Natural killer cell (primary cell): ENCODE measurements at regions not wholly inside any gene's neighbourhood (a gene's known extent, or its start where the extent isn't known, plus 50 kb on each side); places are given as distances from the start of the nearest gene placed in this dataset.

Experiments
- ATAC-seq, 3 donors: fragments of 150-1000 bp in 2 of 3; fragments of 200-7000 bp in 1 of 3; cut with Tn5 transposase; 1 replicate in 1 of 3; 2 replicates in 2 of 3; pipeline ENCODE4 v1.10.0; 2021; ENCODE audit warnings: mild to moderate bottlenecking in 2 of 3, moderate library complexity in 2 of 3
- DNase-seq, 2 donors: peaks; one replicate each; pipeline versions ENCODE4 v3.0.0 to v3.0.0-alpha.2; 2013 to 2021; ENCODE audit warnings: mixed read lengths in 1 of 2
- H3K27ac ChIP-seq: one replicate; pipeline ENCODE4 v1.5.1; 2013; ENCODE audit warnings: mild to moderate bottlenecking, low read length
- H3K27me3 ChIP-seq: one replicate; pipeline ENCODE4 v1.6.1; 2013; ENCODE audit warnings: low read length; ENCODE audit not compliant: control insufficient read depth, insufficient read depth
- H3K36me3 ChIP-seq: one replicate; pipeline ENCODE4 v1.6.1; 2013; ENCODE audit warnings: low read length; ENCODE audit not compliant: control insufficient read depth, insufficient read depth
- H3K4me1 ChIP-seq: one replicate; pipeline ENCODE4 v1.6.1; 2013; ENCODE audit warnings: low read length; ENCODE audit not compliant: control insufficient read depth, insufficient read depth
- H3K4me3 ChIP-seq: one replicate; pipeline ENCODE4 v1.5.1; 2013; ENCODE audit warnings: low read length
- H3K9me3 ChIP-seq: one replicate; pipeline ENCODE4 v1.6.1; 2013; ENCODE audit warnings: low read length; ENCODE audit not compliant: control insufficient read depth, insufficient read depth
- H3K27ac Mint-ChIP-seq, 2 donors: one replicate each; pipeline ENCODE4 v1.8.0; 2022; ENCODE audit warnings: mild to moderate bottlenecking in 2 of 2, mixed read lengths in 2 of 2, moderate library complexity in 1 of 2
- H3K27me3 Mint-ChIP-seq, 2 donors: one replicate each; pipeline ENCODE4 v1.8.0; 2022; ENCODE audit warnings: low read depth in 2 of 2, mixed read lengths in 2 of 2
- H3K36me3 Mint-ChIP-seq: one replicate; pipeline ENCODE4 v1.8.0; 2022; ENCODE audit warnings: mixed read lengths
- H3K4me1 Mint-ChIP-seq, 2 donors: one replicate each; pipeline ENCODE4 v1.8.0; 2022; ENCODE audit warnings: mixed read lengths in 2 of 2
- H3K4me3 Mint-ChIP-seq: one replicate; pipeline ENCODE4 v1.8.0; 2022; ENCODE audit warnings: mild to moderate bottlenecking, moderate library complexity, mixed read lengths
- H3K9me3 Mint-ChIP-seq, 2 donors: one replicate each; pipeline ENCODE4 v1.8.0; 2022; ENCODE audit warnings: mixed read lengths in 2 of 2
- WGBS: methylation state at CpG from one replicate; pipeline ENCODE4 v1.1.7; 2013; ENCODE audit warnings: missing lambda C conversion rate; ENCODE audit not compliant: insufficient coverage; 5-methylcytosine and 5-hydroxymethylcytosine counted together
- intact Hi-C: fragments of 100-400 bp; cut with micrococcal nuclease; formaldehyde crosslinking; loops from one replicate; pipeline ENCODE4 v1.14.2; 2022
- TF ChIP-seq, protein P1 (sequence below): fragments of 200-600 bp; IDR thresholded peaks from one replicate; pipeline ENCODE4 v1.8.0; 2022; ENCODE audit warnings: antibody characterized with exemption

DNA sequence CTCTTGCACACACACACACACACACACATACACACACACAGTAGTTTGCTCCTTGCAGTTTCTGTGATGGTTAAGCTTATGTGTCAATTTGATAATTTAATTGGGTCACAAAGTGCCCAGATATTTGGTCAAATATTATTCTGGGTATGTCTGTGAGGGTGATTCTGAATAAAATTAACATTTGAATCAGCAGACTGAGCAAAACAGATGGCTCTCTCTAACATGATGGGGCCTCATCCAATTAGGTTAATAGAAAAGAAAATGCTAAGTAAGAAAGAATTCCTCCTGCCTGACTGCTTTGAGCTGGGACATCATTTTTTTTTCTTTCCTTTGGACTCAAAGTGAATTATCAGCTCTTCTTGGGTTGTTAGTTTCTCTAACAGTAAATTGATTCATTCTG lies 191.2 kb upstream of the INTU start:
- TF ChIP-seq, protein P1, sequence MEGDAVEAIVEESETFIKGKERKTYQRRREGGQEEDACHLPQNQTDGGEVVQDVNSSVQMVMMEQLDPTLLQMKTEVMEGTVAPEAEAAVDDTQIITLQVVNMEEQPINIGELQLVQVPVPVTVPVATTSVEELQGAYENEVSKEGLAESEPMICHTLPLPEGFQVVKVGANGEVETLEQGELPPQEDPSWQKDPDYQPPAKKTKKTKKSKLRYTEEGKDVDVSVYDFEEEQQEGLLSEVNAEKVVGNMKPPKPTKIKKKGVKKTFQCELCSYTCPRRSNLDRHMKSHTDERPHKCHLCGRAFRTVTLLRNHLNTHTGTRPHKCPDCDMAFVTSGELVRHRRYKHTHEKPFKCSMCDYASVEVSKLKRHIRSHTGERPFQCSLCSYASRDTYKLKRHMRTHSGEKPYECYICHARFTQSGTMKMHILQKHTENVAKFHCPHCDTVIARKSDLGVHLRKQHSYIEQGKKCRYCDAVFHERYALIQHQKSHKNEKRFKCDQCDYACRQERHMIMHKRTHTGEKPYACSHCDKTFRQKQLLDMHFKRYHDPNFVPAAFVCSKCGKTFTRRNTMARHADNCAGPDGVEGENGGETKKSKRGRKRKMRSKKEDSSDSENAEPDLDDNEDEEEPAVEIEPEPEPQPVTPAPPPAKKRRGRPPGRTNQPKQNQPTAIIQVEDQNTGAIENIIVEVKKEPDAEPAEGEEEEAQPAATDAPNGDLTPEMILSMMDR: no peak
- Histone ChIP-seq H3K4me1 (no peaks in the 10 kb centered on the region), H3K9me3 (no peaks in the 10 kb centered on the region), H3K27me3 (no peaks in the 10 kb centered on the region), H3K27ac (no peak overlapping the region), H3K36me3 (no peaks in the 10 kb centered on the region), H3K4me3 (no peak overlapping the region)
- intact Hi-C loops: no loop called here
- ATAC-seq (no peak), DNase-seq (no peak)
- no peaks in the 10 kb centered on the region for H3K4me1 Mint-ChIP-seq
- no peaks in the 10 kb centered on the region for H3K27me3 Mint-ChIP-seq
- no peak overlapping the region for H3K4me3 Mint-ChIP-seq
- H3K36me3 Mint-ChIP-seq: no peaks in the 10 kb centered on the region
- H3K27ac Mint-ChIP-seq: no peak overlapping the region
- peaks cover 9 to 13% of the 10 kb centered on the region in 2 donors for H3K9me3 Mint-ChIP-seq

DNA sequence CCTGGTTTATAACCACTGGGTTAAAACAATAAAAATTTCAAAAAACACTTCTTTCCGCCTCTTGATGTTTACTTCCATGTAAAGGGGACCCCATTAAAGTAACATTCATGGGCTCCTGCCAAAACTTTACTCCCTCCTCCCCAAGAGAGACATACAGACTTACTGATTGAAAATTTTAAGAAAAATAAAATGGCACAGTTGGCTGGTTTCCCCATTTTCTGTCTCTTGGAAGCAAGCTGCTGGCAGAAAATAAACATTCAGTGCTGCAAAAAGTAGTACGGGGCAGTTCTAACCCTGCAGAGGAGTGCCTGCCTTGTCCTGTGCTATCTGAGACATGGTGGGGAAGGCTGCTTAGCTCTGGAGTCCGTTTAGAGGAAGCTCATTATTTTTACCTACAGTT lies 187.3 kb upstream of the INTU start:
- Mint-ChIP-seq H3K27ac (no peak overlapping the region), H3K27me3 (no peaks in the 10 kb centered on the region), H3K36me3 (no peaks in the 10 kb centered on the region), H3K9me3 (peaks cover 6 to 9% of the 10 kb centered on the region in 2 donors), H3K4me3 (no peak overlapping the region), H3K4me1 (no peaks in the 10 kb centered on the region)
- TF ChIP-seq, protein P1: no peak
- Histone ChIP-seq H3K27ac (no peak overlapping the region), H3K36me3 (no peaks in the 10 kb centered on the region), H3K27me3 (no peaks in the 10 kb centered on the region), H3K4me3 (no peak overlapping the region), H3K9me3 (no peaks in the 10 kb centered on the region), H3K4me1 (no peaks in the 10 kb centered on the region)
- WGBS: 78% methylated on average over 3 of the region's 3 CpGs
- intact Hi-C loops: no loop called here
- ATAC-seq (no peak), DNase-seq (no peak)

DNA sequence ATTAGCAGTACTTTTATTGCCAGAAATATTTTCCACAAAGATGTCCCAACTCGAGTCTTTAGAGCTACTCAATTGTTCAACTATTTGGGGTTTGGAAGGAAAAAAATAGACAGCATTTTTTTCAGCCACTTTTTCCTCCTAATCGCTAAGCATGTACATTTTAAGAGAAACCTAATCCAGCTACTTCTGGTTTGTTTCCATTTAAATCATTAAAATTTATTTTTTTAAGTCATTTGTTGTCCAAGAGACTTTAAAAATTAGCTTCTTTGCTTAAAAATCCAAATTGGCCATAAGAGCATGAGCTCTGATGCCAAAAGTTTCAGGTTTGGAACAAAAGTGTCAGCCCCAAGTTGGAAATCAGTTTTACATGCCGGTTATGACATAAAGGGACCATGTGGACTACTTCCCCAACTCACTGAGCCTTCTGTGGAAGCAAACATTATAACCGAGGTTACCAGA lies 186.3 kb upstream of the INTU start:
- 85% methylated on average over 2 of the region's 4 CpGs for WGBS
- intact Hi-C loops: no loop called here
- H3K27me3 Mint-ChIP-seq: no peaks in the 10 kb centered on the region

DNA sequence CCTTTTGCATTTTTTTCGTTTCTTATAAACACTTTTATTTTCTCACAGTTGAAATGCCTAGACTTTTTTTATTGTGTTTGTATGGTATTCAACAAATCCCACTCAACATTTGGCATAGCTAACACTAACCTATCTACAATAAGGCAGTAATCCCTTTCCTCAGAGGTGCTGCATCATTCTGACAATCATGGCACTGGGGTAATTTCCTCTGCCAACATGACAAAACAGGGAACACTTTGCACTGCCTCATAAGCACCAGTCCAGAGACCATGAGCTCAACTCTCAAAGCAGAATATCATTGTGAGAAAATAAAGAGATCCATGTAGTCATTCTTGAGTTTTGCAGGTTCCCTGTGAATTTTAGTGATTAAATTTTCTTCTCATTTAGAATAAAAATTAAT lies 183.8 kb upstream of the INTU start:
- no peaks in the 10 kb centered on the region for H3K27me3 ChIP-seq
- WGBS: no CpG with 5 or more reads among the region's 1 CpG
- ATAC-seq (no peak), DNase-seq (no peak)
- no peaks in the 10 kb centered on the region for H3K36me3 Mint-ChIP-seq
- no peak overlapping the region for H3K27ac Mint-ChIP-seq
- H3K4me1 Mint-ChIP-seq: no peaks in the 10 kb centered on the region
- TF ChIP-seq, protein P1: no peak
- intact Hi-C loops: no loop called here
- H3K4me3 Mint-ChIP-seq: no peak overlapping the region
- H3K36me3 ChIP-seq: no peaks in the 10 kb centered on the region
- H3K27ac ChIP-seq: no peak overlapping the region
- no peaks in the 10 kb centered on the region for H3K27me3 Mint-ChIP-seq
- H3K4me3 ChIP-seq: no peak overlapping the region
- no peaks in the 10 kb centered on the region for H3K4me1 ChIP-seq
- peaks cover 2 to 5% of the 10 kb centered on the region in 2 donors for H3K9me3 Mint-ChIP-seq
- H3K9me3 ChIP-seq: no peaks in the 10 kb centered on the region

More for the DNA sequence above, 186.3 kb upstream of the INTU start:
- Mint-ChIP-seq H3K4me3 (no peak overlapping the region), H3K27ac (no peak overlapping the region), H3K36me3 (no peaks in the 10 kb centered on the region), H3K9me3 (peaks cover 8 to 9% of the 10 kb centered on the region in 2 donors), H3K4me1 (no peaks in the 10 kb centered on the region)
- Histone ChIP-seq H3K27me3 (no peaks in the 10 kb centered on the region), H3K27ac (no peak overlapping the region), H3K36me3 (no peaks in the 10 kb centered on the region), H3K9me3 (no peaks in the 10 kb centered on the region), H3K4me3 (no peak overlapping the region), H3K4me1 (no peaks in the 10 kb centered on the region)
- DNase-seq (no peak), ATAC-seq (no peak)
- TF ChIP-seq, protein P1: no peak
